Smooth muscle cell (in vitro differentiated cells): ENCODE measurements at regions not wholly inside any gene's neighbourhood (a gene's known extent, or its start where the extent isn't known, plus 50 kb on each side); places are given as distances from the start of the nearest gene placed in this dataset.

ENCODE experiments used
- DNase-seq: peaks from one replicate; lab custom pipeline; 2025; ENCODE audit not compliant: unreplicated experiment; lab: John Stamatoyannopoulos, UW
- H2AFZ ChIP-seq: fragments of 200-600 bp; sonication (generic); 2 replicates; pipeline ENCODE4 v1.6.0; 2016; ENCODE audit warnings: antibody characterized with exemption, low read depth, mild to moderate bottlenecking
- H3F3A ChIP-seq: fragments of 200-600 bp; sonication (generic); 2 replicates; pipeline ENCODE4 v1.6.0; 2017; ENCODE audit warnings: antibody characterized with exemption, low read depth
- H3K27ac ChIP-seq: fragments of 200-600 bp; sonication (generic); 2 replicates; pipeline ENCODE4 v1.5.1; 2016; ENCODE audit warnings: low read depth, mild to moderate bottlenecking
- H3K27me3 ChIP-seq: fragments of 200-600 bp; sonication (generic); 2 replicates; pipeline ENCODE4 v1.6.1; 2016; ENCODE audit warnings: low read depth, mild to moderate bottlenecking
- H3K36me3 ChIP-seq: fragments of 200-600 bp; sonication (generic); 2 replicates; pipeline ENCODE4 v1.5.1; 2016; ENCODE audit warnings: low read depth
- H3K4me1 ChIP-seq: fragments of 200-600 bp; sonication (generic); 2 replicates; pipeline ENCODE4 v1.5.1; 2016; ENCODE audit warnings: low read depth
- H3K4me2 ChIP-seq: fragments of 200-600 bp; sonication (generic); 2 replicates; pipeline ENCODE4 v1.6.0; 2016; ENCODE audit warnings: mild to moderate bottlenecking
- H3K4me3 ChIP-seq: fragments of 200-600 bp; sonication (generic); 2 replicates; pipeline ENCODE4 v1.5.1; 2016; ENCODE audit warnings: mild to moderate bottlenecking
- H3K79me2 ChIP-seq: fragments of 200-600 bp; sonication (generic); 2 replicates; pipeline ENCODE4 v1.6.0; 2016; ENCODE audit warnings: low read depth, mild to moderate bottlenecking
- H3K9ac ChIP-seq: fragments of 200-600 bp; sonication (generic); 2 replicates; pipeline ENCODE4 v1.6.0; 2016; ENCODE audit warnings: low read depth
- H3K9me3 ChIP-seq: fragments of 200-600 bp; sonication (generic); replicated peaks from 2 replicates; pipeline ENCODE4 v1.5.1; 2016; ENCODE audit warnings: low read depth
- H4K20me1 ChIP-seq: fragments of 200-600 bp; sonication (generic); 2 replicates; pipeline ENCODE4 v1.6.0; 2016; ENCODE audit warnings: low read depth
- CTCF ChIP-seq: fragments of 200-600 bp; sonication (generic); IDR thresholded peaks from 2 replicates; pipeline ENCODE4 v1.5.1; 2017; ENCODE audit warnings: borderline replicate concordance, mild to moderate bottlenecking, antibody characterized with exemption; ENCODE audit not compliant: insufficient read depth, poor library complexity, severe bottlenecking
- WGBS: methylation state at CpG from one replicate; pipeline ENCODE4 v1.1.7; 2016; ENCODE audit warnings: low lambda C conversion rate; 5-methylcytosine and 5-hydroxymethylcytosine counted together

GRCh38 chr9:88267283-88267682 is 121.0 kb upstream of the SPIN1 start:
- no peaks in the 10 kb centered on the region for H3K79me2 ChIP-seq
- H3K4me1 ChIP-seq = no peaks in the 10 kb centered on the region
- H3K9me3 ChIP-seq = no peaks in the 10 kb centered on the region
- H3F3A ChIP-seq = no peaks in the 10 kb centered on the region
- no peak overlapping the region for H3K9ac ChIP-seq
- no peak overlapping the region for H3K4me2 ChIP-seq
- no peak overlapping the region for H3K27ac ChIP-seq
- H3K36me3 ChIP-seq = no peaks in the 10 kb centered on the region
- TF ChIP-seq CTCF = no peak
- DNase-seq = no peak
- H3K27me3 ChIP-seq = no peaks in the 10 kb centered on the region
- 95% methylated on average over 4 of the region's 4 CpGs for WGBS
- no peaks in the 10 kb centered on the region for H4K20me1 ChIP-seq
- no peak overlapping the region for H2AFZ ChIP-seq
- H3K4me3 ChIP-seq = no peak overlapping the region

GRCh38 chr9:88266416-88266815 is 121.8 kb upstream of the SPIN1 start:
- Histone ChIP-seq H3K9ac (no peak overlapping the region), H3K4me3 (no peak overlapping the region), H4K20me1 (no peaks in the 10 kb centered on the region), H3K79me2 (no peaks in the 10 kb centered on the region), H3K9me3 (no peaks in the 10 kb centered on the region), H3F3A (no peaks in the 10 kb centered on the region), H3K27me3 (no peaks in the 10 kb centered on the region), H3K36me3 (no peaks in the 10 kb centered on the region), H2AFZ (no peak overlapping the region), H3K4me2 (no peak overlapping the region), H3K4me1 (no peaks in the 10 kb centered on the region), H3K27ac (no peak overlapping the region)
- no peak for DNase-seq
- no peak for TF ChIP-seq CTCF
- WGBS = 69% methylated on average over 2 of the region's 2 CpGs

- H3K9ac ChIP-seq = peak overlapping the region; percentile 17
- H3F3A ChIP-seq = no peaks in the 10 kb centered on the region
- H3K4me3 ChIP-seq = no peak overlapping the region
- TF ChIP-seq CTCF = no peak
- H3K27ac ChIP-seq = peak overlapping the region; percentile 81
- H3K79me2 ChIP-seq = no peaks in the 10 kb centered on the region
- no peaks in the 10 kb centered on the region for H3K9me3 ChIP-seq
- peaks cover 8% of the 10 kb centered on the region for H3K4me1 ChIP-seq
- 54% methylated on average over 3 of the region's 3 CpGs for whole genome bisulfite sequencing
- no peak for DNase-seq
- H2AFZ ChIP-seq = no peak overlapping the region
- H4K20me1 ChIP-seq = no peaks in the 10 kb centered on the region
- no peaks in the 10 kb centered on the region for H3K27me3 ChIP-seq
- peak overlapping the region; percentile 71 for H3K4me2 ChIP-seq
- H3K36me3 ChIP-seq = no peaks in the 10 kb centered on the region
Measured at GRCh38 chr9:88259001-88259400, 120.7 kb upstream of the SPATA31C2 start.

- DNase-seq = no peak
- Histone ChIP-seq H3K9ac (peak overlapping the region; percentile 17), H3K27ac (peak overlapping the region; percentile 81), H2AFZ (no peak overlapping the region), H3K27me3 (no peaks in the 10 kb centered on the region), H4K20me1 (no peaks in the 10 kb centered on the region), H3K4me2 (peak overlapping the region; percentile 71), H3K4me3 (no peak overlapping the region), H3K9me3 (no peaks in the 10 kb centered on the region), H3F3A (no peaks in the 10 kb centered on the region), H3K79me2 (no peaks in the 10 kb centered on the region), H3K36me3 (no peaks in the 10 kb centered on the region), H3K4me1 (peaks cover 8% of the 10 kb centered on the region)
- WGBS = 52% methylated on average over 12 of the region's 12 CpGs
- TF ChIP-seq CTCF = no peak
Measured at GRCh38 chr9:88258601-88259000, 120.3 kb upstream of the SPATA31C2 start.
